Neural cell (in vitro differentiated cells): ENCODE measurements at regions not wholly inside any gene's neighbourhood (a gene's known extent, or its start where the extent isn't known, plus 50 kb on each side); places are given as distances from the start of the nearest gene placed in this dataset.

ENCODE experiments used
- H2AFZ ChIP-seq: fragments of 200-600, 300-800 bp; sonication (generic), shearing (Covaris generic); 2 replicates; pipeline ENCODE4 v1.6.0; 2014; ENCODE audit warnings: low read depth, mild to moderate bottlenecking, antibody characterized with exemption, low read length, moderate library complexity
- H3F3A ChIP-seq: fragments of 200-600 bp; shearing (Covaris generic); 2 replicates; pipeline ENCODE4 v1.6.1; 2016; ENCODE audit warnings: mild to moderate bottlenecking, moderate library complexity, mixed read lengths, antibody characterized with exemption, low read length; ENCODE audit not compliant: insufficient read depth, poor library complexity, severe bottlenecking
- H3K27ac ChIP-seq: fragments of 200-600, 300-800 bp; sonication (generic), shearing (Covaris generic); 2 replicates; pipeline ENCODE4 v1.5.1; 2014; ENCODE audit warnings: mild to moderate bottlenecking, low read length, moderate library complexity
- H3K27me3 ChIP-seq: fragments of 300-800, 200-600 bp; sonication (generic), shearing (Covaris generic); 2 replicates; pipeline ENCODE4 v1.6.0; 2014; ENCODE audit warnings: mild to moderate bottlenecking, low read depth, low read length, moderate library complexity; ENCODE audit not compliant: insufficient read depth
- H3K36me3 ChIP-seq: fragments of 300-800, 200-600 bp; sonication (generic), shearing (Covaris generic); 2 replicates; pipeline ENCODE4 v1.5.1; 2014; ENCODE audit warnings: mild to moderate bottlenecking, antibody characterized with exemption, low read length, moderate library complexity; ENCODE audit not compliant: insufficient read depth
- H3K4me2 ChIP-seq: fragments of 300-800, 200-600 bp; sonication (generic), shearing (Covaris generic); 2 replicates; pipeline ENCODE4 v1.6.0; 2014; ENCODE audit warnings: mild to moderate bottlenecking, low read length
- H3K4me3 ChIP-seq: fragments of 300-800, 200-600 bp; sonication (generic), shearing (Covaris generic); 2 replicates; pipeline ENCODE4 v1.5.1; 2014; ENCODE audit warnings: mild to moderate bottlenecking, low read length, moderate library complexity
- H3K79me2 ChIP-seq: fragments of 200-600 bp; shearing (Covaris generic); replicated peaks from 2 replicates; pipeline ENCODE4 v1.6.0; 2014; ENCODE audit warnings: mild to moderate bottlenecking, low read length, moderate library complexity; ENCODE audit not compliant: insufficient read depth
- H3K9ac ChIP-seq: fragments of 300-800, 200-600 bp; sonication (generic), shearing (Covaris generic); 2 replicates; pipeline ENCODE4 v1.6.1; 2016; ENCODE audit warnings: mild to moderate bottlenecking, low read length, mixed read lengths
- H3K9me2 ChIP-seq: fragments of 200-600 bp; shearing (Covaris generic); 2 replicates; pipeline ENCODE4 v1.6.1; 2016; ENCODE audit warnings: mild to moderate bottlenecking, low read length, mixed read lengths; ENCODE audit not compliant: insufficient read depth
- H3K9me3 ChIP-seq: fragments of 200-600, 300-800 bp; sonication (generic), shearing (Covaris generic); 2 replicates; pipeline ENCODE4 v1.6.1; 2016; ENCODE audit warnings: mild to moderate bottlenecking, mixed run types, low read length, moderate library complexity, mixed read lengths
- H4K20me1 ChIP-seq: fragments of 200-600 bp; shearing (Covaris generic); 2 replicates; pipeline ENCODE4 v1.6.1; 2016; ENCODE audit warnings: mild to moderate bottlenecking, mixed run types; ENCODE audit not compliant: insufficient read depth
- CTCF ChIP-seq: fragments of 450-650 bp; IDR thresholded peaks from 2 replicates; pipeline ENCODE4 v1.5.1; 2014; ENCODE audit warnings: antibody characterized with exemption, mild to moderate bottlenecking, moderate library complexity; ENCODE audit not compliant: poor library complexity, severe bottlenecking
- EP300 ChIP-seq: fragments of 450-650 bp; conservative IDR thresholded peaks from 2 replicates; pipeline ENCODE4 v1.6.1; 2014; ENCODE audit warnings: antibody characterized with exemption, mild to moderate bottlenecking, moderate library complexity; ENCODE audit not compliant: poor library complexity, severe bottlenecking
- EZH2 ChIP-seq: fragments of 200-600, 300-800 bp; shearing (Covaris generic), sonication (generic); IDR thresholded peaks from 2 replicates; pipeline ENCODE4 v1.6.1; 2014; ENCODE audit warnings: antibody characterized with exemption, low read length, borderline replicate concordance, mild to moderate bottlenecking; ENCODE audit not compliant: insufficient read depth, poor library complexity, severe bottlenecking
- MXI1 ChIP-seq: fragments of 450-650 bp; conservative IDR thresholded peaks from 2 replicates; pipeline ENCODE4 v1.6.1; 2014; ENCODE audit warnings: antibody characterized with exemption, mild to moderate bottlenecking; ENCODE audit not compliant: poor library complexity, severe bottlenecking
- POLR2AphosphoS5 ChIP-seq: IDR thresholded peaks from 2 replicates; pipeline ENCODE4 v1.6.1; 2012
- RAD21 ChIP-seq: fragments of 450-650 bp; conservative IDR thresholded peaks from 2 replicates; pipeline ENCODE4 v1.6.1; 2014; ENCODE audit warnings: antibody characterized with exemption, mild to moderate bottlenecking, moderate library complexity
- REST ChIP-seq: IDR thresholded peaks from 2 replicates; pipeline ENCODE4 v1.6.1; 2012; ENCODE audit warnings: borderline replicate concordance
- SMC3 ChIP-seq: fragments of 450-650 bp; conservative IDR thresholded peaks from 2 replicates; pipeline ENCODE4 v1.6.1; 2014; ENCODE audit warnings: antibody characterized with exemption, mild to moderate bottlenecking, moderate library complexity; ENCODE audit not compliant: poor library complexity
- TAF1 ChIP-seq: IDR thresholded peaks from 2 replicates; pipeline ENCODE4 v1.6.1; 2012; ENCODE audit warnings: low read depth

GRCh38 chr10:94192333-94192732 is 170.4 kb downstream of the NOC3L start:
- Histone ChIP-seq H3K27ac (no peak overlapping the region), H4K20me1 (no peaks in the 10 kb centered on the region), H3K36me3 (no peaks in the 10 kb centered on the region), H3F3A (no peaks in the 10 kb centered on the region), H3K9me2 (no peaks in the 10 kb centered on the region), H3K27me3 (no peaks in the 10 kb centered on the region), H2AFZ (no peak overlapping the region), H3K9me3 (no peaks in the 10 kb centered on the region), H3K79me2 (no peaks in the 10 kb centered on the region), H3K4me3 (no peak overlapping the region), H3K4me2 (no peak overlapping the region), H3K9ac (no peak overlapping the region)
- TF ChIP-seq SMC3 = no peak
- TF ChIP-seq EZH2 = no peak
- TF ChIP-seq EP300 = no peak
- no peak for TF ChIP-seq POLR2AphosphoS5

- Histone ChIP-seq H3K27me3 (no peaks in the 10 kb centered on the region), H3K36me3 (no peaks in the 10 kb centered on the region), H2AFZ (no peak overlapping the region), H3K9me3 (no peaks in the 10 kb centered on the region), H3K79me2 (no peaks in the 10 kb centered on the region), H4K20me1 (no peaks in the 10 kb centered on the region), H3K4me2 (no peak overlapping the region), H3K4me3 (no peak overlapping the region), H3F3A (no peaks in the 10 kb centered on the region), H3K9me2 (no peaks in the 10 kb centered on the region), H3K9ac (no peak overlapping the region), H3K27ac (no peak overlapping the region)
- no peak for TF ChIP-seq CTCF
- TF ChIP-seq EZH2 = no peak
- TF ChIP-seq SMC3 = no peak
- no peak for TF ChIP-seq MXI1
- TF ChIP-seq EP300 = no peak
- no peak for TF ChIP-seq RAD21
- no peak for TF ChIP-seq TAF1
- no peak for TF ChIP-seq POLR2AphosphoS5
- no peak for TF ChIP-seq REST
These were observed 169.8 kb downstream of the NOC3L start for GRCh38 chr10:94192974-94193373.
